Upper lobe of right lung (tissue), 1 donor: ENCODE measurements at regions not wholly inside any gene's neighbourhood (a gene's known extent, or its start where the extent isn't known, plus 50 kb on each side); places are given as distances from the start of the nearest gene placed in this dataset.

Source experiments
- ATAC-seq: fragments of 200-7000 bp; cut with Tn5 transposase; one replicate; pipeline ENCODE4 v1.9.1; 2020; ENCODE audit warnings: mild to moderate bottlenecking, moderate library complexity
- DNase-seq: peaks from one replicate; pipeline ENCODE4 v3.0.0-alpha.2; 2020
- H3K27ac ChIP-seq: fragments of 200-600 bp; one replicate; pipeline ENCODE4 v1.8.0; 2022
- H3K27me3 ChIP-seq: fragments of 200-600 bp; one replicate; pipeline ENCODE4 v1.8.0; 2022; ENCODE audit warnings: mild to moderate bottlenecking
- H3K36me3 ChIP-seq: fragments of 200-600 bp; one replicate; pipeline ENCODE4 v1.8.0; 2022
- H3K4me1 ChIP-seq: fragments of 200-600 bp; one replicate; pipeline ENCODE4 v1.8.0; 2022
- H3K4me3 ChIP-seq: fragments of 200-600 bp; one replicate; pipeline ENCODE4 v1.8.0; 2022; ENCODE audit warnings: mild to moderate bottlenecking
- H3K9me3 ChIP-seq: fragments of 200-600 bp; one replicate; pipeline ENCODE4 v1.8.0; 2022
- intact Hi-C: fragments of 100-400 bp; cut with DNase I; formaldehyde crosslinking; loops from one replicate; pipeline ENCODE4 v1.11.0; 2022
- TF ChIP-seq, protein P1 (sequence below): fragments of 200-600 bp; IDR thresholded peaks from one replicate; pipeline ENCODE4 v1.8.0; 2022; ENCODE audit warnings: antibody characterized with exemption
- donor health status: DM: no; HTN: yes; CAD: no; lungs with severe emphysema.

GRCh38 chr7:26449175-26450165, 157.8 kb downstream of the SNX10 start:
- ATAC-seq (peak; percentile 37), DNase-seq (no peak)
- Histone ChIP-seq H3K27ac (no peak overlapping the region), H3K27me3 (no peaks in the 10 kb centered on the region), H3K4me1 (no peaks in the 10 kb centered on the region), H3K4me3 (no peak overlapping the region), H3K9me3 (no peaks in the 10 kb centered on the region), H3K36me3 (no peaks in the 10 kb centered on the region)
- TF ChIP-seq, protein P1, sequence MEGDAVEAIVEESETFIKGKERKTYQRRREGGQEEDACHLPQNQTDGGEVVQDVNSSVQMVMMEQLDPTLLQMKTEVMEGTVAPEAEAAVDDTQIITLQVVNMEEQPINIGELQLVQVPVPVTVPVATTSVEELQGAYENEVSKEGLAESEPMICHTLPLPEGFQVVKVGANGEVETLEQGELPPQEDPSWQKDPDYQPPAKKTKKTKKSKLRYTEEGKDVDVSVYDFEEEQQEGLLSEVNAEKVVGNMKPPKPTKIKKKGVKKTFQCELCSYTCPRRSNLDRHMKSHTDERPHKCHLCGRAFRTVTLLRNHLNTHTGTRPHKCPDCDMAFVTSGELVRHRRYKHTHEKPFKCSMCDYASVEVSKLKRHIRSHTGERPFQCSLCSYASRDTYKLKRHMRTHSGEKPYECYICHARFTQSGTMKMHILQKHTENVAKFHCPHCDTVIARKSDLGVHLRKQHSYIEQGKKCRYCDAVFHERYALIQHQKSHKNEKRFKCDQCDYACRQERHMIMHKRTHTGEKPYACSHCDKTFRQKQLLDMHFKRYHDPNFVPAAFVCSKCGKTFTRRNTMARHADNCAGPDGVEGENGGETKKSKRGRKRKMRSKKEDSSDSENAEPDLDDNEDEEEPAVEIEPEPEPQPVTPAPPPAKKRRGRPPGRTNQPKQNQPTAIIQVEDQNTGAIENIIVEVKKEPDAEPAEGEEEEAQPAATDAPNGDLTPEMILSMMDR = no peak
- intact Hi-C loops = no loop called here

GRCh38 chr7:26451997-26452396, 160.3 kb downstream of the SNX10 start:
- Histone ChIP-seq H3K27me3 (no peaks in the 10 kb centered on the region), H3K4me1 (no peaks in the 10 kb centered on the region), H3K27ac (no peak overlapping the region), H3K9me3 (no peaks in the 10 kb centered on the region), H3K4me3 (no peak overlapping the region), H3K36me3 (no peaks in the 10 kb centered on the region)
- TF ChIP-seq, protein P1 = no peak
- intact Hi-C loops = no loop called here
- DNase-seq (no peak), ATAC-seq (peak; percentile 29)

GRCh38 chr7:26454180-26454579, 162.5 kb downstream of the SNX10 start:
- ATAC-seq = no peak
- Histone ChIP-seq H3K9me3 (no peaks in the 10 kb centered on the region), H3K27ac (no peak overlapping the region), H3K4me3 (no peak overlapping the region), H3K27me3 (no peaks in the 10 kb centered on the region), H3K4me1 (no peaks in the 10 kb centered on the region), H3K36me3 (no peaks in the 10 kb centered on the region)
- DNase-seq = no peak
- TF ChIP-seq, protein P1 = no peak
- intact Hi-C loops = no loop called here

DNA sequence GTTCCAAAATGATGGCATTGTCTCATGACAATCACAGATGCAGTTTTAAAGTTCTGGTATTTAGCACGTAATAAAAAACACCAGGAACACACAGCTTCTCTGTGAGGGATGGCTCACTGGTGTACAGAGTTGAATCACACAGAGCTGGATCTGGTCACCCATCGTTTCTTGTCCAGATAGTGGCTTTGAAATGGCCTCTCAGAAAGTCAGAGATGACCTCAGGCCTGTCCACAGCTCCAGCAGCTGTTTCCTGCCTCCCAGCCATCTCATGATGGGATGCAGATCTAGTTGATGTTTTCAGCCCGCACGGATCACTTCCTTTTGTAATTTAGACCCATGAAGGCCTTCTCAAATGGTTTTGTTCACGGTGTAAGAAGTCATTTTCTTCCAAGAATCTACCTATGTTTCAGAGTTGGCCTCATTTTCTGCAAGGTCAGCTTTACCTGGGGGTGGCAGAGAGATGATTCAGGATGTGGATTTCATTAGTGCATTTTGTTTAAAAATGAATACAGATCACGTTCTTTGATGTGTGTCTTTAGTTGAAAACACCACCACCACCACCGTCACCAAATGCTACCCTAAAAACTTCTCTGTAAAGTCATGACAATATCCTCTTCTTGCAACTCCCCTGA, 166.2 kb downstream of the SNX10 start:
- H3K27ac ChIP-seq = no peak overlapping the region
- intact Hi-C loops = no loop called here
- H3K9me3 ChIP-seq = no peaks in the 10 kb centered on the region
- no peak for DNase-seq
- ATAC-seq = no peak
- no peaks in the 10 kb centered on the region for H3K36me3 ChIP-seq
- no peak overlapping the region for H3K4me3 ChIP-seq
- TF ChIP-seq, protein P1 = no peak
- no peaks in the 10 kb centered on the region for H3K27me3 ChIP-seq
- H3K4me1 ChIP-seq = no peaks in the 10 kb centered on the region

DNA sequence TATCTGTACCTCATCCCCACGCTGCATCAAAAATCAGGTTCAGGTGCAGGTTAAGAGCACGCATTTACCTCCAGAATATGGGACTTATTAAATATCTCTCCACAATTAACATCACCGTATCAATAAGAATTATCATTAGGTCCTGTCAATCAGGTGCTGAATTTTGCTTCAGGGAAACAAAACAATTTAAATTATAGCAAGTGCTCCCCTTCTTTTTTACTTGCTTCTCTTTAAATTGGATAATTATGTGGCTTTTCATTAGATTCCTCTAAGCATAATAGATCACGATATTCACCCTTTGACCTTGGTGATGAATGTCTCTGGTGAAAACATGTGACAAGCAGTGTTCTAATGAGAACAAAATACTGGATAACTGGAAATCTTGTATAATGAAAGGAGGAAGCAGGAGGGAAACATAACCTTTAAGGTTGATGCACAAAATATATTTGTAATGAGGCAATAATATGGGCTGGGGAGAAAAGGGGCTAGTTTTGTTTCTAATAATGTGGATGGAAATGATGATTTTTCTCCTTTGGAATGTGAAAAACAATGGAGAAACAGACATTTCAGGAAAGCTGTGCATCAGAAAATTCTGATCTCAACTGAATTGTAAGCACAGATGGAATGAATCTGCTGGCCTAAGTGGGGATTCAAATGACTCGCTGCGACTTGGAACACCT, 166.9 kb downstream of the SNX10 start:
- Histone ChIP-seq H3K4me3 (no peak overlapping the region), H3K27ac (no peak overlapping the region), H3K9me3 (no peaks in the 10 kb centered on the region), H3K27me3 (no peaks in the 10 kb centered on the region), H3K4me1 (no peaks in the 10 kb centered on the region), H3K36me3 (no peaks in the 10 kb centered on the region)
- intact Hi-C loops = no loop called here
- ATAC-seq (no peak), DNase-seq (no peak)
- TF ChIP-seq, protein P1 = no peak
